ENCODE measurements at regions not wholly inside any gene's neighbourhood (a gene's known extent, or its start where the extent isn't known, plus 50 kb on each side); places are given as distances from the start of the nearest gene placed in this dataset.
A peak's percentile ranks its signal among the peaks of the same experiment; 100 is the strongest.
"Not testable (repeated sequence)": the region's sequence is repeated elsewhere in the genome, so short reads cannot be mapped to it uniquely, and the experiment has no call there.

DNA sequence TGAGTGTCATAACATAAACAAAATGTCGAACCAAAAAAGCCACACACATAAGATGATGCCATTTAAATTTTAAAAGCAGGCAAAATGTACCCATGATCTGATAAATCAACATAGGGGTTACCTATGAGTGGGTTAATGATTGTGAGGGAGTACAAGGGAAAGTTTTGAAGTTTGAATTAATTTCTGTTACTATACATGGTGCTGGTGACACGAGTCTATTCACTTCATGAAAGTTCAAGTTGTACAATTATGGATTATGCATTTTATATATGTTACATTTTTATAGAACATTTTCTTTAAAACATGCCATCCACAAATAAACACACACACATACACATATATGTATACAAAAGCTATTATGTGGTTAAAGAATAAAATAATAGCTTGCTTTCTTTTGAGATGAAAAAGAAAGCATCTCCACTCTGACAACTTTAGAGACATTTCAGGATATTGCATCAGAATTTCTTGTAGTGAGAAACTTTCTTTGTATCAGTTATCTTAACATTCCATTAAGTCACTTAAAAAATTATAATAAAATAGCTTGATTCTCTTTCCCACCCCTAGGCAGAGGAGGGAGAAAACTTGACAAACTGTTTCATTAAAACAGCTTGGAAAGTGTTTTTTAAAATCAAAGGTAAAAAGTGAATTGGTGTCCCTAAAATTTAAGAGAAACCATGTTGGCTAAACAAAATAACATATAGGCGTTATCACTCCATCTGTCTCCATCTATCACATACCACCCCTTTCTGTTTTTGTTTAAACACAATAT is 891.8 kb upstream of the NDST4 start:
- no peak for DNase-seq

DNA sequence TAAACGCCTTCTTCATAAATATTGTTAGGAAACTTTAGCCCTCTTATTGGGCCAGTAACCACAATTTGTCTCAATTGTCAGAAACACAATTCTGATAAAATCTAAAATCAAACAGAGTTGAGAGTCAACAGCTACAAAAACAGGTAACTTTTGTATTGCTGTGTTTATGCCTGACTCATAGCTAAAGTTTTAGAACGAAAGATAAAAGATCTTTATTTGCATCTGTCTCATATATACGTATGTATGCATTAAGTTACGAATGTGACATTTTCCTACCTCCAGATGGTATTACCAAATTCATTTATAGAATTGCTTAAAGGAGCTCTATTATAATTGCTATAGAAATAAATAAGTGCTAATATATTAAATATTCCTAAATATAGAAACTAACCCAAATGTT is 887.9 kb upstream of the NDST4 start:
- no peak for DNase-seq

DNA sequence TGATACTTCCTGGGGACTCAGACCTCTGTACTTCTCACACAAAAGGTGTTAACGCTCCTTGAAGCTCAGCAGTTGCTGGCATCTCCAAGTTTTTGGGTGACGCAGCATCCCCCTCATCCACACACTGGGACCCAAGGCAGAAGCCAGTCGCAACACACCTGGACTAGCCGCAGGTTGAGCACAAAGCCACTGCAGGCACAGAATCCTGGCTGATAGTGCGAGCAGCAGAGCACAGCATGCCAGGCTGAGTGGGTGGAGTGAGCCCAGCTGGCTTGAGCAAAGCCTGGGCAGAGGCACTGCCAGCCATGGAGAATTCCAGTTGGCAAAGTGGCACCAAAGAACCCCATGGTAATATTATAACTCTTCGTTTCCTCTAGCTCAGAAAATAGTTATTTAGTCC is 873.2 kb upstream of the NDST4 start:
- no peak for DNase-seq

DNA sequence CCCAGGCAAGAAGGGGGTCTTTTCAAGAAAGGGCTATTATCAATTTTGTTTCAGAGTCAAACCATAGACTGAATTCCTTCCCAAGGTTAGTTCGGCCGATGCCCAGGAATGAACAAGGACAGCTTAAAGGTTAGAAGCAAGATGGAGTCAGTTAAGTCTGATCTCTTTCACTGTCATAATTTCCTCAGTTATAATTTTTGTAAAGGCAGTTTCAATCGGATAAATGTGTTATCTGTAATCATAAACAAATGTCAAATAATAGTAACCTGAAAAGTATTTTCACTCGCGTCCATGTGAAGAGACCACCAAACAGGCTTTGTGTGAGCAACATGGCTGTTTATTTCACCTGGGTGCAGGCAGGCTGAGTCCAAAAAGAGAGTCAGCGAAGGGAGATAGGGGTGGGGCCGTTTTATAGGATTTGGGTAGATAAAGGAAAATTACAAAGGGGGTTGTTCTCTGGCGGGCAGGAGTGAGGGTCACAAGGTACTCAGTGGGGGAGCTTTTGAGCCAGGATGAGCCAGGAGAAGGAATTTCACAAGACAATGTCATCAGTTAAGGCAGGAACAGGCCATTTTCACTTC is 862.1 kb upstream of the NDST4 start:
- not testable (repeated sequence) for DNase-seq

DNA sequence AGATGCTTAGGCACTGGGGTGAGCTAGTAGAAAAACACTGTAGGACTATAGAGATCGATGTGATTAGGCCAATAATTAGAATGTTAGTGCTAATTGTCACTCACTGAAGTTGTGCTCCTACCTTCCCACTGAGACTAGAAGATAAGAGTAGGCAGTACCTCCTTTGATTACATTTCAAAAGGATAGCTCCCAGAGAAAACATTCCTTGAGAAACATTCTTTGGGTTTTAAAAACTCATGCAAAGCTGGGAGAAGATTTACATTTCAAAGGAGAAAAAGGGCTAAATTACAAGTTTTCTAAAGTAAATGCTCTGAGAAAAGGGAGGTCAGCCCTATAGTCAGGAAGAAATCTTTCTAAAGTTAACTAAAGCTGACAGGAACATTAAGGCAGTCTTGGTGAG is 860.3 kb upstream of the NDST4 start:
- DNase-seq = no peak

DNA sequence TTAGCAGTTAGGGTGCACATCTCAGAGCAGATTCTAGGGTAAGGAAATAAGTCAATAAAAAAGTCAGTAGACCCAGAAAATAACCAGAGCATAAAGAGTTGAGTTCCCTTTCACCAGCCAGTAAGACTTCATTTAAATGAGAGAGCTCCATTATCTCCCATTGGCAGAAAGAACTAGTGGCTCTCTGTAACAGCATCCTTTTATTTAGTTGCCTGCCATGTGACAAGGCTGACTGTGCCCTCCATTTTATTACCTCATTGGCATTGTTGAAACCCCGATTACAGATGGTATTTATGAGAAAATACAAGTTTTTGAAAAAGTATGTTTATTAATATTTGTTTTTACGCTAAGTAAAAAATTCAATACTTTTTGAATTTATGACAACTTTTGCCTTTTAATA is 859.5 kb upstream of the NDST4 start:
- DNase-seq = no peak

DNA sequence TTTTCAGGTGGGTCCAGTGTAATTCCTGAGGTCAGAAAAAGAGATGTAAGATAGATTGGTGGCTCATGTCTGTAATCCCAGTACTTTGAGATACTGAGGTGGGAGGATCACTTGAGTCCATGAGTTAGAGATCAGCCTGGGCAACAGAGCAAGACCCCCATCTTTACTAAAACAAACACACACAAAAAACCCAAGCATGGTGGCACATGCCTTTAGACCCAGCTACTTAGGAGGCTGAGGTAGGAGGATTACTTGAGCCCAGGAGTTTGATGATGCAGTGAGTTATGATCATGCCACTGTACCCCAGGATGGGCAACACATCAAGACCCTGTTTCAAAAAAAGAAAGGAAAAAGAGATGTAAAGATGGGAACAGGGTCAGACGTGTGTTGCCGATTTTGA is 857.4 kb upstream of the NDST4 start:
- DNase-seq = peak; percentile 0

DNA sequence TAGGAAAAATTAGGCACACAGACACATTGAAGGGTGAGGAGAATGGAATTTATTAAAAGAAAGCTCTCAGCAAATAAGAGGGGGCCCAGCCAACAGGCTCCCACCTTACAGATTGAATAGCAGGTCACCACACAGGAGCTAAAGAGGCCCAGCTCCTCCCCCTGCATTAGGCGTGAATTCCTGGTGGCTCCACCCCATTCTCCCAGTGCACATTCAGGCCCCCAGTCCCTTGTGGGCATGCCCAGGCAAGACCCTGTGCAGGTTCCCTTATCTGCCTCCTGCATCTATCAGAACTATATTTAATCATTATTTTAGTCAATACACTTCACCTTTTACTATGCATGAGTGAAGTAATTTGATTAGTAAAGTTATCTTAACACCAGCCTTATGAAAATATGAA is 856.3 kb upstream of the NDST4 start:
- DNase-seq = no peak

DNA sequence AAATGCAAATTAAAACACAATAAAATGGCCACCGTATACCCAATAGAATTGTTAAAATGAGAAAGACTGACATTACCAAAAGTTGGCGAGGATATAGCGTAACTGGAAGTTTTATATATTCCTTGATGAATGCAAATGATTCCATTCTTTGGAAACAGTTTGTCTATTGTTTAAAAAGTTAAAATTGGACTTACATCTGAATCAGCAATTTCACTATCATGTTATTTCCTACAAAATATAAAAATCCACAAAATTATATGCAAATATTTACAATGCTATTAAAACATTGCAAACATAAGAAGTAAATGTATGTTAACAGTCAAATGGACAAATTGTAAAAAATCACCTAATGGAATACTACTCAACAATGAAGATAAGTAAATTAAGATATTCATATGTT is 852.2 kb upstream of the NDST4 start:
- no peak for DNase-seq

DNA sequence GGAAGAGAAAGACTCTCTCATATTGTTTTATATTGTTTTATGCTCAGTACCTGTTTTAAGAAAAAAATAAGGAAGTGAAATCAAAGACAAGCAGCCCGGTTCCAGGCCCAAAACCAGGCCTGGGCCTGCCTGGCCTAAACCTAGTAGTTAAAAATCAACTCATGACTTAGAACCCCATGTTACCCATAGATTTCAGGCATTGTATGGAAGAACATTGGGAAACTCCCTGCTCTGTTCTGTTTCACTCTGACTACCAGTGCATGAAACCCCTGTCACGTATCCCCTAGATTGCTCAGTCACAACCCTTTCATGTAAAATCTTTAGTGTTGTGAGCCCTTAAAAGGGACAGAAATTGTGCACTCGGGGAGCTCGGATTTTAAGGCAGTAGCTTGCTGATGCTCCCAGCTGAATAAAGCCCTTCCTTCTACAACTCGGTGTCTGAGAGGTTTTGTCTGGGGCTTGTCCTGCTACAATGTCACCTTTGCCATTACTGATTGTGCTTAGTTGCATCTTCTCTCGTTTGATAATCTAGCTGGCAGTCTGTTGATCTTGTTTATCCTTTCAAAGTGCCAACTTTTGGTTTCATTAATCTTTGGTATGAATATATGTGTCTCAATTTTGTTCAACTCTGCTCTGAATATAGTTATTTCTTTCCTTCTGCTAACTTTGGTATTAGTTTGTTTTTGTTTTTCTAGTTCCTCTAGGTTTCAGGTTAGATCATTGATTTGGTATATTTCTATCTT is 842.8 kb upstream of the NDST4 start:
- DNase-seq = not testable (repeated sequence)

DNA sequence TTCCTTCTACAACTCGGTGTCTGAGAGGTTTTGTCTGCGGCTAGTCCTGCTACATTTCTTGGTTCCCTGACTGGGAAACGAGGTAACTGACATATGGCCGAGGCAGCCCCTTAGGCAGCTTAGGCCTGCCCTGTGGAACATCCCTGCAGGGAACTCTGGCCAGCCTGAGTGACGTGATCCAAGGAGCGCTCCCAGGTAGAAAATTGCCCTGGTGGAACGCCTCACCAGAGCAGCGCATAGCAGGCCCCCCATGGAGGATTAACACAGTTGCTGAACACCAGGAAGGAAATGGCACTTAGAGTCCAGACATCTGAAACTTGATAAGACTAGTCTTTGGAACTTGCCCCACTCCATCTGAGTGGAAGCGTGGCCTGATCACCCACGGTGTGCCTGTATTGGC is 837.4 kb upstream of the NDST4 start:
- DNase-seq = no peak

DNA sequence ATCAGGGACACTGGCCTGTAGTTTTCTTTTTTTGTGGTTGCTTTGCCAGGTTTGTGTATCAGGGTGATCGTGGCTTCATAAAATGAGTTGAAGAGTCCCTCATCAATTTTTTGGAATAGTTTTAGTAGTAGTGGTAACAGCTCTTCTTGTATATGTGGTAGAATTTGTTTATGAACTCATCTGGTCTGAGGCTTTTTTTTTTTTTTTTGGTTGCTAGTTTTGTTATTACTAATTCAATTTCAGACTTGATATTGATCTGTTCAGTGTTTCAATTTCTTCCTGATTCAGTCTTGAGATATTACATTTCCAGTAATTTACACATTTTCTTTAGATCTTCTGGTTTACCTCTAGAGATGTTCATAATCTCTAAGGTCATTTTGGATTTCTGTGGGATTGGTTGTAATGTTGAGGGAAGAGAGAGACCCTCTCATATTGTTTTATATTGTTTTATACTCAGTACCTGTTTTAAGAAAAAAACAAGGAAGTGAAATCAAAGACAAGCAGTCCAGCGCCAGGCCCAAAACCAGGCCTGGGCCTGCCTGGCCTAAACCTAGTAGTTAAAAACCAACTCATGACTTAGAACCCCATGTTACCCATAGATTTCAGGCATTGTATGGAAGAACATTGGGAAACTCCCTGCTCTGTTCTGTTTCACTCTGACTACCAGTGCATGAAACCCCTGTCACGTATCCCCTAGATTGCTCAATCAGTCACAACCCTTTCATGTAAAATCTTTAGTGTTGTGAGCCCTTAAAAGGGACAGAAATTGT is 836.7 kb upstream of the NDST4 start:
- not testable (repeated sequence) for DNase-seq

DNA sequence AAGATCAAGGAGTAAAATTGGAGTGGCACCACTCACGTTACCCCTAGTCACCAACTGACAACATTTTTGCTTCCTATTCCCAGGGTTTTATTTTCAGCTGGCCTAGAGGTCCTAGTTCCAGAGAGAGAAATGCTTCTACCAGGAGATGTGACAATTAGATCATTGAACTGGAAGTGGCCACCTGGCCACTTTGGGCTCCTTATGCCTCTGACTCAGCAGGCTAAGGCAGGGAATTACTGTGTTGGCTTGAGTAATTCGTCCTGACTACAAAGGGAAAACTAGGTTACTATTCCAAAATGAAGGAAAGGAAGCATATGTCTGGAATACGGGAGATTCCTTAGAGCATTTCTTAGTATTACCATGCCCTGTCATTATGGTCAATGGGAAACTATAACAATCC is 831.6 kb upstream of the NDST4 start:
- DNase-seq = peak; percentile 2

DNA sequence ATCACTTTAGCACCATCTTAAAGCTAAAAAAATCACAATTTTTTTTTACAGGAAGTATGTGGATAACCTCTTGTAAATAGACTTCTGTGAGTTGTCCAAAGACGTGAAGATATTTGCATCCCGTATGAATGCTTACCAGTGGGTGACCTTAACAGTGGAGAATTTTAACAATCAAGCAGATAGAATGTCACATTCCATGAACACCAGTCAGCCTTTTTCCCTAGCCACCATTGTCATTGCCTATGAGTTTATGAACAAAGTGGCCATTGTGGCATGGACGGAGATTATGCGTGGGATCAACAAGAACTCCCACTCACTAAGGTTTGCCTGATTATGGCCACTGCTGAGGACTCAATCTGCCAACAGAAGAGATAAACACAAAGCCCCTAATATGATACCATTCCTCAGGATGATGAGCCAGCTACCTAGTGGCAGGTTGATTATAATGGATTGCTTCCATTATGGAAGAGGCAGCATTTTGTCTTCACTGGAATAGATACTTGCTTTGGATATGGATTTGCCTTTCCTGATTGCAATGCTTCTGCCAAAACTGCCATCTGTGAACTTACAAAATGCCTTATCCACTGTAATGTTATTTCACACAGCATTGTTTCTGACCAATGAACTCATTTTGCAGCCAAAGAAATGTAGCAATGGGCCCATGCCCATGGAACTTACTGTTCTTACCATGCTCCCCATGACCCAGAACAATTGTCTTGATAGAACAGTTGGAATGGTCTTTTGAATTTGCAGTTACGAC is 830.9 kb upstream of the NDST4 start:
- DNase-seq = no peak

DNA sequence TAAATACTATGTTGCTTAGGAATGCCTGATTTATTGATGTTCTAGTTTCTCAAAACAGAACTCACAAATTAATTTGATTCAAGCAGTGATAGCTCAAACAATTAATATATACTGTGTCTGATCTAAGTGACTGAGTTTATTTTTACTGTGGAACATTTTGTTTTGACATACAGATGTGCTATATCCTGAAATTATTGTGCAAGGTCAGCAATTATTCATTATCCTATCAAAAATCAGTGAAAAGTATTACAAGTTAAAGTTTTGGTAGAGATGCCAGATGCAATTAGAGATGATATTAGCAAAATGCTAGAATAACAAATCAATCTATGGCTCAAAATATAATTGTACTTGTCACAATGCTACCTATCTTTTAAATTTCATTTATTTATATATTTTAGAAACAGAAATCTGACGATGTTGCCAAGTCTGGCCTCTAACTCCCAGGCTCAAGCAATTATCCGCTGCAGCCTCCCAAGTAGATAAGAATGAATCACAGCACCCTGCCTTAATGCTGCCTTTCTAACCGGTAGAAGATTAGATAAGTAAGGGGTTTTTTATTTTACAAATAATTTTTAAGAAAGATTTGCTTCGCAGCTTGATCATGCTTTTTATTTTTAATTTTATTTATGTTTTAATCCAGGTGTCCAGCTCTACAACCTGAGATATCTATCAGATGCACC is 825.5 kb upstream of the NDST4 start:
- no peak for DNase-seq

DNA sequence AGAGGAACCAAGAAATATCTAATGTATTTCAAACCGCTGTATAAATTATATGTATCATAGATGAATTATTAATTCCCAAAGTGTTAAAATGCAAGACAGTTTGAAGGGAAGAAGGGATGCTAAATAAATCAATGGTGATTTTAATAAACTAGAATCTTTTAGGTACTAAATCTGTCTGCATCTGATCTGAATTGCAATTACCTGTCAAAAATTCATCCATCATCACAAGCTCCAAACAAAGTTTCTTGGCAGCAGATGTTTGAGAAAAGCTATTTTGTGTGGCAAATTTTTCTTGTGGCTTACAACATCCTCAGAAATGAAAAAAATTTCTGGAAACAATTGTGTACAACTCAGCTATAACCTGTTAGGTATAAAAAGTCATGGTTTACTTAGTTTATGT is 816.0 kb upstream of the NDST4 start:
- DNase-seq = no peak

DNA sequence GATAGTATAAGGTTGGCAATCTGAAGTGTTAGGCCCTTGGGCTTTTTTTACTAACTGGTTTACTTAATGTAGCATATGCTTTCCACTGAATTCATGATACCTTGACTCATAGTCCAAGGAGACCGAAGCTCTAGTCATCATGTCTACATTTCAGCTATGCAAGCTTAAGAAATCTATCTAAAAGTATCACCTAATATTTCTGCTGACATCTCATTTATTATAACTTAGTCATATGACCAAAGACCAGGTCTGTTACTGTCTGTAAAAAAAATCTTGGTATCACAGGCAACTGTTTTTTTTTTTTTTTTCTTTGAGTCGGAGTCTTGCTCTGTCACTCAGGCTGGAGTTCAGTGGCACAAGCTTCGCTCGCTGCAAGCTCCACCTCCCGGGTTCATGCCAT is 814.0 kb upstream of the NDST4 start:
- DNase-seq = no peak

DNA sequence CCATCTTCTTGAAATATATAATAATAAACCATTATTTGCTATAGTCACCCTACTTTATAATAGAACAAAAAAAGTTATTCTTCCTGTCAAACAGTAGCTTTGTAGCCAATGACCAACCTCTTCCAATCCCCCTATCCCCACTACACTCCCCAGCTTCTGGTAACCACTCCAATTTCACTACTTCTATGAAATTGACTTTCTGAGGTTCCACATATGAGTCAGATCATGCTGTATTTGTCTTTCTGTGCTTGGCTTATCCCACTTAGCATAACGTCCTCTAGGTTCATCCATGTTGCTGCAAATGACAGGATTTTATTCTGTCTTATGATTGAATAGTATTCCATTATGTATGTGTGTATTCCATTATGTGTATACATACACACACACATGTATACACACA is 809.7 kb upstream of the NDST4 start:
- no peak for DNase-seq

DNA sequence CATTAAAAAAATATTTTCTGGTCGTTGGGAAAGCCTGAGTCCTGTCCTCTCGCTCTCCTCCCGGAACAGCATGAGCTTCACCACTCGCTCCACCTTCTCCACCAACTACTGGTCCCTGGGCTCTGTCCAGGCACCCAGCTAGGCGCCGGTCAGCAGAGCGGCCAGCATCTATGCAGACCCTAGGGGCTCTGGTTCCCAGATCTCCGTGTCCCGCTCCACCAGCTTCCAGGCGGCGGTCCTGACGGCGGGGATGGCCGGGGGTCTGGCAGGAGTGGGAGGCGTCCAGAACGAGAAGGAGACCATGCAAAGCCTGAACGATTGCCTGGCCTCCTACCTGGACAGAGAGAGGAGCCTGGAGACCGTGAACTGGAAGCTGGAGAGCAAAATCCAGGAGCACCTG is 807.2 kb upstream of the NDST4 start:
- DNase-seq = no peak

DNA sequence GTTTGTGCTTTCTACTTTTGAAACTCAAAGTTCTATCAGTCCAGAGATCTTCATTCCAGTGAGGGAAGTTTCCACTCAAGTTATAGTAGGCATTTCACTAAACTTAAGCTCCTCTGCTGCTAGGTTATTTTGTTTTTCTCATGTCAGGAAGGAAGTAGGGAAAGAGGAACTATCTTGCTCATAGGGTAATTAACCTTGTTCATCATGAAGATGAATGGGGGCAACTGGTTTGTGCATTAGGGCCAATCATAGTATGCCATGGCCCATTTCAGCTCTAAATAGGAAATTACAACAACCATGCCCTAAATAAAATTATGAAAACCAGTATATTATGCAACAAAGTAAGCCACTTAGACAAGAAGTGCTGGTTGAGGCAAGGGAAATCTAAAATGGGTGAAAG is 804.7 kb upstream of the NDST4 start:
- no peak for DNase-seq

DNA sequence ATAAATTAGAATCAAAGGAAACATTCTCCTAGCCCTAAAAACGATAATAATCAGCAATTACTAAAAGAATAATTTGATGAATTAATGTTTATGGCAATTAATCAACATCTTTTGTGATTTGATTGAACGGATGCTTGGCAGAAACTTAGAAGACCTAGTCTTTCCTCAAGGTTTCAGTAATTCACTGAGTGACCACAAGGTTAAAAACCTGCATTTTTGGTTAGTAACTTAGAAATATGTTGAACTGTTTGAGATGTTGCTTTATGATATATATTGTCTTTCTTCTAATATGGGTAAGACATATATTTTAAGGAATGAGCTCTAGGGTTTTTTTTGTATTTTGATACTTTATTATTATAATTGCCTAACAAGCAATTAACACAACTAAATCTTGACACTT is 793.0 kb upstream of the NDST4 start:
- no peak for DNase-seq

DNA sequence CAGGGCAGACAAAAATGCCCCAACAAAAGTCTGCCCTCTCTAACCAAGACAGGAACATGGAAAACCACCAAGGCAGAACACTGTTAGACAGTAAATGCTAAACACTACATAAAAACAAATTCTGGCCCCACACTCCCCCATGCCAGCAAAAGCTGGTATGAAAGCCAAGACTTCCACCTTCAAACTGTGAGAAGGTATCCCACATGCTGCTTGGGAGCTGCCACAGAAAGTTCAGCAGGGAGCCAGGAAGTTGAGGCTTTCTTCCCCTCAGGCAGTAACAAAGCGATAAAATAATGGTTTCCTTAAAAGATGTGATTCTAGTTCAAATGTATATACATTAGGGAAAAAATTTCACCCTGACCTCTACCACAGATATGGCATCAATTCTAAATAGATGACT is 770.4 kb upstream of the NDST4 start:
- no peak for DNase-seq
